ENCODE measurements at regions not wholly inside any gene's neighbourhood (a gene's known extent, or its start where the extent isn't known, plus 50 kb on each side); places are given as distances from the start of the nearest gene placed in this dataset.

GRCh38 chr7:46034056-46034768 lies 113.1 kb upstream of the IGFBP3 start:
- DNase-seq (ENCODE audit: low read depth, low spot score), result no peak
- H3K4me3 ChIP-seq, result no peak overlapping the region
- no peaks in the 10 kb centered on the region for H3K9me3 ChIP-seq (ENCODE audit: low read depth, low read length)
- H3K36me3 ChIP-seq (ENCODE audit: insufficient read depth, low read length), result no peaks in the 10 kb centered on the region
- no peak for TF ChIP-seq EZH2 (IDR thresholded peaks at IDR 0.05)
- no peak for TF ChIP-seq POLR2AphosphoS5 (IDR thresholded peaks at IDR 0.05; ENCODE audit: borderline replicate concordance, low read depth, low read length)
- TF ChIP-seq FOXP2 (optimal IDR thresholded peaks at IDR 0.05; ENCODE audit: control extremely low read depth, extremely low read length, insufficient read depth), result no peak
- H3K9ac ChIP-seq (ENCODE audit: insufficient read length), result no peak overlapping the region
- H3K27ac ChIP-seq, result no peak overlapping the region

GRCh38 chr7:46033592-46033991 lies 112.5 kb upstream of the IGFBP3 start:
- Histone ChIP-seq H3K36me3 (ENCODE audit: insufficient read depth, low read length) (no peaks in the 10 kb centered on the region), H3K27ac (no peak overlapping the region), H3K9ac (ENCODE audit: insufficient read length) (no peak overlapping the region), H3K9me3 (ENCODE audit: low read depth, low read length) (no peaks in the 10 kb centered on the region), H3K4me3 (no peak overlapping the region)
- DNase-seq (ENCODE audit: low read depth, low spot score), result no peak
- TF ChIP-seq FOXP2 (optimal IDR thresholded peaks at IDR 0.05; ENCODE audit: control extremely low read depth, extremely low read length, insufficient read depth), result no peak
- TF ChIP-seq EZH2 (IDR thresholded peaks at IDR 0.05), result no peak
- TF ChIP-seq POLR2AphosphoS5 (IDR thresholded peaks at IDR 0.05; ENCODE audit: borderline replicate concordance, low read depth, low read length), result no peak

GRCh38 chr7:46032942-46033341 lies 111.9 kb upstream of the IGFBP3 start:
- DNase-seq (ENCODE audit: low read depth, low spot score), result no peak
- no peak overlapping the region for H3K9ac ChIP-seq (ENCODE audit: insufficient read length)
- no peak overlapping the region for H3K27ac ChIP-seq
- no peaks in the 10 kb centered on the region for H3K9me3 ChIP-seq (ENCODE audit: low read depth, low read length)
- H3K4me3 ChIP-seq, result no peak overlapping the region
- H3K36me3 ChIP-seq (ENCODE audit: insufficient read depth, low read length), result no peaks in the 10 kb centered on the region
- TF ChIP-seq FOXP2 (optimal IDR thresholded peaks at IDR 0.05; ENCODE audit: control extremely low read depth, extremely low read length, insufficient read depth), result no peak
- no peak for TF ChIP-seq POLR2AphosphoS5 (IDR thresholded peaks at IDR 0.05; ENCODE audit: borderline replicate concordance, low read depth, low read length)
- TF ChIP-seq EZH2 (IDR thresholded peaks at IDR 0.05), result no peak

- Histone ChIP-seq H3K4me3 (no peak overlapping the region), H3K9me3 (ENCODE audit: low read depth, low read length) (no peaks in the 10 kb centered on the region), H3K36me3 (ENCODE audit: insufficient read depth, low read length) (no peaks in the 10 kb centered on the region), H3K27ac (no peak overlapping the region), H3K9ac (ENCODE audit: insufficient read length) (no peak overlapping the region)
- TF ChIP-seq EZH2 (IDR thresholded peaks at IDR 0.05) (no peak), FOXP2 (optimal IDR thresholded peaks at IDR 0.05; ENCODE audit: control extremely low read depth, extremely low read length, insufficient read depth) (no peak), POLR2AphosphoS5 (IDR thresholded peaks at IDR 0.05; ENCODE audit: borderline replicate concordance, low read depth, low read length) (no peak)
- DNase-seq (ENCODE audit: low read depth, low spot score), result no peak
Measured at GRCh38 chr7:46032353-46032752, 111.3 kb upstream of the IGFBP3 start.

GRCh38 chr7:46029111-46029704 lies 108.1 kb upstream of the IGFBP3 start:
- no peak overlapping the region for H3K27ac ChIP-seq
- H3K9ac ChIP-seq (ENCODE audit: insufficient read length), result no peak overlapping the region
- TF ChIP-seq EZH2 (IDR thresholded peaks at IDR 0.05), result no peak
- TF ChIP-seq FOXP2 (optimal IDR thresholded peaks at IDR 0.05; ENCODE audit: control extremely low read depth, extremely low read length, insufficient read depth), result no peak
- TF ChIP-seq POLR2AphosphoS5 (IDR thresholded peaks at IDR 0.05; ENCODE audit: borderline replicate concordance, low read depth, low read length), result no peak
- no peaks in the 10 kb centered on the region for H3K9me3 ChIP-seq (ENCODE audit: low read depth, low read length)
- H3K36me3 ChIP-seq (ENCODE audit: insufficient read depth, low read length), result no peaks in the 10 kb centered on the region
- H3K4me3 ChIP-seq, result no peak overlapping the region
- no peak for DNase-seq (ENCODE audit: low read depth, low spot score)

GRCh38 chr7:46028246-46028645 lies 107.2 kb upstream of the IGFBP3 start:
- no peak overlapping the region for H3K27ac ChIP-seq
- no peaks in the 10 kb centered on the region for H3K9me3 ChIP-seq (ENCODE audit: low read depth, low read length)
- TF ChIP-seq FOXP2 (optimal IDR thresholded peaks at IDR 0.05; ENCODE audit: control extremely low read depth, extremely low read length, insufficient read depth) (no peak), EZH2 (IDR thresholded peaks at IDR 0.05) (no peak), POLR2AphosphoS5 (IDR thresholded peaks at IDR 0.05; ENCODE audit: borderline replicate concordance, low read depth, low read length) (no peak)
- H3K4me3 ChIP-seq, result no peak overlapping the region
- no peak overlapping the region for H3K9ac ChIP-seq (ENCODE audit: insufficient read length)
- no peaks in the 10 kb centered on the region for H3K36me3 ChIP-seq (ENCODE audit: insufficient read depth, low read length)
- no peak for DNase-seq (ENCODE audit: low read depth, low spot score)

GRCh38 chr7:46026741-46027140 lies 105.7 kb upstream of the IGFBP3 start:
- no peak overlapping the region for H3K9ac ChIP-seq (ENCODE audit: insufficient read length)
- no peak overlapping the region for H3K4me3 ChIP-seq
- DNase-seq (ENCODE audit: low read depth, low spot score), result no peak
- H3K36me3 ChIP-seq (ENCODE audit: insufficient read depth, low read length), result no peaks in the 10 kb centered on the region
- no peak overlapping the region for H3K27ac ChIP-seq
- TF ChIP-seq POLR2AphosphoS5 (IDR thresholded peaks at IDR 0.05; ENCODE audit: borderline replicate concordance, low read depth, low read length), result no peak
- no peak for TF ChIP-seq EZH2 (IDR thresholded peaks at IDR 0.05)
- no peak for TF ChIP-seq FOXP2 (optimal IDR thresholded peaks at IDR 0.05; ENCODE audit: control extremely low read depth, extremely low read length, insufficient read depth)
- no peaks in the 10 kb centered on the region for H3K9me3 ChIP-seq (ENCODE audit: low read depth, low read length)

- no peaks in the 10 kb centered on the region for H3K9me3 ChIP-seq (ENCODE audit: low read depth, low read length)
- H3K9ac ChIP-seq (ENCODE audit: insufficient read length), result no peak overlapping the region
- H3K4me3 ChIP-seq, result no peak overlapping the region
- no peak overlapping the region for H3K27ac ChIP-seq
- no peak for TF ChIP-seq FOXP2 (optimal IDR thresholded peaks at IDR 0.05; ENCODE audit: control extremely low read depth, extremely low read length, insufficient read depth)
- no peak for TF ChIP-seq EZH2 (IDR thresholded peaks at IDR 0.05)
- no peak for TF ChIP-seq POLR2AphosphoS5 (IDR thresholded peaks at IDR 0.05; ENCODE audit: borderline replicate concordance, low read depth, low read length)
- H3K36me3 ChIP-seq (ENCODE audit: insufficient read depth, low read length), result no peaks in the 10 kb centered on the region
- no peak for DNase-seq (ENCODE audit: low read depth, low spot score)
Measured at GRCh38 chr7:46024263-46024916, 103.3 kb upstream of the IGFBP3 start.

All from SK-N-MC (cell line).